Subcutaneous abdominal adipose tissue (tissue), 5 donors: ENCODE measurements at regions not wholly inside any gene's neighbourhood (a gene's known extent, or its start where the extent isn't known, plus 50 kb on each side); places are given as distances from the start of the nearest gene placed in this dataset.

Experiments used
- H3K27ac ChIP-seq: one replicate; pipeline ENCODE4 v1.7.0; 2013; ENCODE audit warnings: low read depth, mild to moderate bottlenecking, inconsistent platforms, low read length, moderate library complexity
- H3K27me3 ChIP-seq, 5 donors: one replicate each; pipeline ENCODE4 v1.7.0; 2013; ENCODE audit warnings: low read length in 5 of 5, inconsistent platforms in 1 of 5; ENCODE audit not compliant: control insufficient read depth in 5 of 5, insufficient read depth in 4 of 5
- H3K36me3 ChIP-seq, 5 donors: one replicate each; pipeline ENCODE4 v1.7.0; 2013; ENCODE audit warnings: low read length in 5 of 5; ENCODE audit not compliant: control insufficient read depth in 5 of 5, insufficient read depth in 5 of 5
- H3K4me1 ChIP-seq, 5 donors: one replicate each; pipeline ENCODE4 v1.7.0; 2013; ENCODE audit warnings: low read length in 5 of 5, mild to moderate bottlenecking in 3 of 5, moderate library complexity in 1 of 5; ENCODE audit not compliant: control insufficient read depth in 5 of 5, insufficient read depth in 5 of 5
- H3K4me3 ChIP-seq, 5 donors: one replicate each; pipeline ENCODE4 v1.7.0; 2013; ENCODE audit warnings: low read length in 5 of 5, low read depth in 1 of 5
- H3K9ac ChIP-seq, 5 donors: one replicate each; pipeline ENCODE4 v1.7.0; 2013; ENCODE audit warnings: low read length in 5 of 5, mild to moderate bottlenecking in 4 of 5, moderate library complexity in 3 of 5
- H3K9me3 ChIP-seq, 5 donors: one replicate each; pipeline ENCODE4 v1.7.0; 2013; ENCODE audit warnings: low read length in 5 of 5; ENCODE audit not compliant: control insufficient read depth in 5 of 5
- donor health status: healthy.
- donor health status: healthy.
- donor health status: healthy.
- donor health status: healthy.
- donor health status: healthy.

GRCh38 chr16:6125483-6126259, 1028.1 kb upstream of the EEF2KMT start:
- H3K4me3 ChIP-seq = no peak overlapping the region
- peaks cover 0 to 4% (median 0%) of the 10 kb centered on the region in 5 donors for H3K27me3 ChIP-seq

GRCh38 chr16:6124136-6124535, 1026.5 kb upstream of the EEF2KMT start:
- Histone ChIP-seq H3K9me3 (peaks cover 0 to 8% (median 0%) of the 10 kb centered on the region in 5 donors), H3K36me3 (no peaks in the 10 kb centered on the region), H3K27ac (no peak overlapping the region), H3K4me3 (no peak overlapping the region), H3K27me3 (peaks cover 0 to 4% (median 0%) of the 10 kb centered on the region in 5 donors), H3K4me1 (no peaks in the 10 kb centered on the region), H3K9ac (no peak overlapping the region)

More at GRCh38 chr16:6125483-6126259, 1028.1 kb upstream of the EEF2KMT start:
- peaks cover 0 to 7% (median 0%) of the 10 kb centered on the region in 5 donors for H3K9me3 ChIP-seq
- H3K4me1 ChIP-seq = no peaks in the 10 kb centered on the region
- no peaks in the 10 kb centered on the region for H3K36me3 ChIP-seq
- no peak overlapping the region for H3K27ac ChIP-seq
- no peak overlapping the region for H3K9ac ChIP-seq

GRCh38 chr16:6122401-6122800, 1024.8 kb upstream of the EEF2KMT start:
- no peak overlapping the region for H3K4me3 ChIP-seq
- H3K9me3 ChIP-seq = peaks cover 0 to 8% (median 0%) of the 10 kb centered on the region in 5 donors
- H3K36me3 ChIP-seq = no peaks in the 10 kb centered on the region
- no peak overlapping the region for H3K9ac ChIP-seq
- no peaks in the 10 kb centered on the region for H3K4me1 ChIP-seq
- H3K27me3 ChIP-seq = peaks cover 0 to 2% (median 0%) of the 10 kb centered on the region in 5 donors
- no peak overlapping the region for H3K27ac ChIP-seq

- H3K4me3 ChIP-seq = no peak overlapping the region
- H3K4me1 ChIP-seq = no peaks in the 10 kb centered on the region
- no peaks in the 10 kb centered on the region for H3K27me3 ChIP-seq
- H3K27ac ChIP-seq = no peak overlapping the region
- H3K9ac ChIP-seq = no peak overlapping the region
- no peaks in the 10 kb centered on the region for H3K36me3 ChIP-seq
- H3K9me3 ChIP-seq = peaks cover 0 to 3% (median 3%) of the 10 kb centered on the region in 5 donors
Observed at GRCh38 chr16:6114691-6115090, 1017.1 kb upstream of the EEF2KMT start.

GRCh38 chr16:6113749-6114148, 1016.2 kb upstream of the EEF2KMT start:
- no peaks in the 10 kb centered on the region for H3K4me1 ChIP-seq

GRCh38 chr16:6112700-6113099, 1015.1 kb upstream of the EEF2KMT start:
- Histone ChIP-seq H3K4me1 (no peaks in the 10 kb centered on the region), H3K4me3 (no peak overlapping the region), H3K27ac (no peak overlapping the region)

More at GRCh38 chr16:6113749-6114148, 1016.2 kb upstream of the EEF2KMT start:
- no peaks in the 10 kb centered on the region for H3K27me3 ChIP-seq
- no peak overlapping the region for H3K4me3 ChIP-seq
- H3K9ac ChIP-seq = no peak overlapping the region
- no peak overlapping the region for H3K27ac ChIP-seq
- no peaks in the 10 kb centered on the region for H3K36me3 ChIP-seq
- peaks cover 0 to 3% (median 3%) of the 10 kb centered on the region in 5 donors for H3K9me3 ChIP-seq

GRCh38 chr16:6111390-6111789, 1013.8 kb upstream of the EEF2KMT start:
- no peaks in the 10 kb centered on the region for H3K36me3 ChIP-seq
- no peak overlapping the region for H3K4me3 ChIP-seq
- no peak overlapping the region for H3K27ac ChIP-seq
- no peak overlapping the region for H3K9ac ChIP-seq
- peaks cover 0 to 3% (median 0%) of the 10 kb centered on the region in 5 donors for H3K9me3 ChIP-seq
- H3K27me3 ChIP-seq = no peaks in the 10 kb centered on the region
- no peaks in the 10 kb centered on the region for H3K4me1 ChIP-seq

More at GRCh38 chr16:6112700-6113099, 1015.1 kb upstream of the EEF2KMT start:
- no peak overlapping the region for H3K9ac ChIP-seq
- no peaks in the 10 kb centered on the region for H3K27me3 ChIP-seq
- H3K9me3 ChIP-seq = peaks cover 0 to 3% (median 0%) of the 10 kb centered on the region in 5 donors
- no peaks in the 10 kb centered on the region for H3K36me3 ChIP-seq

- no peaks in the 10 kb centered on the region for H3K4me1 ChIP-seq
- no peaks in the 10 kb centered on the region for H3K27me3 ChIP-seq
- H3K27ac ChIP-seq = no peak overlapping the region
- peaks cover 0 to 3% (median 0%) of the 10 kb centered on the region in 5 donors for H3K9me3 ChIP-seq
- H3K36me3 ChIP-seq = no peaks in the 10 kb centered on the region
- no peak overlapping the region for H3K9ac ChIP-seq
- no peak overlapping the region for H3K4me3 ChIP-seq
Observed at GRCh38 chr16:6110346-6110745, 1012.8 kb upstream of the EEF2KMT start.

- H3K4me3 ChIP-seq = no peak overlapping the region
- H3K9ac ChIP-seq = no peak overlapping the region
- no peaks in the 10 kb centered on the region for H3K36me3 ChIP-seq
- H3K9me3 ChIP-seq = peaks cover 0 to 7% (median 0%) of the 10 kb centered on the region in 5 donors
- no peak overlapping the region for H3K27ac ChIP-seq
- H3K27me3 ChIP-seq = no peaks in the 10 kb centered on the region
- H3K4me1 ChIP-seq = no peaks in the 10 kb centered on the region
Observed at GRCh38 chr16:6106061-6106460, 1008.5 kb upstream of the EEF2KMT start.

GRCh38 chr16:6105115-6105514, 1007.5 kb upstream of the EEF2KMT start:
- no peak overlapping the region for H3K4me3 ChIP-seq
- peaks cover 0 to 7% (median 0%) of the 10 kb centered on the region in 5 donors for H3K9me3 ChIP-seq
- no peak overlapping the region for H3K9ac ChIP-seq
- H3K27ac ChIP-seq = no peak overlapping the region
- H3K4me1 ChIP-seq = no peaks in the 10 kb centered on the region
- H3K27me3 ChIP-seq = no peaks in the 10 kb centered on the region
- H3K36me3 ChIP-seq = no peaks in the 10 kb centered on the region
